Endothelial cell of umbilical vein (primary cell): ENCODE measurements at regions not wholly inside any gene's neighbourhood (a gene's known extent, or its start where the extent isn't known, plus 50 kb on each side); places are given as distances from the start of the nearest gene placed in this dataset.

Source experiments
- BruUV-seq: library from RNA; stranded (reverse); fragments of 400-500 nt; replicated peaks from 2 replicates; lab custom pipeline; 2021; lab: Mats Ljungman, UMichigan
- CTCF ChIA-PET: fragments of 300-600, 350-600 bp; sonication (Branson Sonifier 250); formaldehyde crosslinking; loops from one replicate; lab custom pipeline; 2021; ENCODE audit warnings: antibody characterized with exemption, inconsistent platforms; lab: Charles Lee
- POLR2A ChIA-PET: fragments of 300-600, 350-600 bp; sonication (Branson Sonifier 250); formaldehyde crosslinking; loops from one replicate; lab custom pipeline; 2021; ENCODE audit warnings: antibody characterized with exemption, inconsistent platforms; lab: Charles Lee
- DNase-seq: peaks from one replicate; pipeline ENCODE4 v3.0.0-alpha.2; 2011; ENCODE audit warnings: low read depth, low spot score
- FAIRE-seq: peaks from 2 replicates; lab custom pipeline; 2011; peaks lifted over from hg19 to GRCh38; lab: Jason Lieb, UNC
- H2AFZ ChIP-seq: 2 replicates; pipeline ENCODE4 v1.6.0; 2012; ENCODE audit warnings: low read depth, low read length, control low read depth, inconsistent platforms
- H3K27ac ChIP-seq: 2 replicates; pipeline ENCODE4 v1.5.1; 2011; ENCODE audit warnings: low read depth, mild to moderate bottlenecking, control low read depth, low read length, moderate library complexity; ENCODE audit not compliant: insufficient read depth
- H3K27me3 ChIP-seq, 2 experiments: 2 replicates each; pipeline versions ENCODE4 v1.6.0 to v1.6.1; 2011; ENCODE audit warnings: low read length in 2 of 2, mixed read lengths in 1 of 2; ENCODE audit not compliant: control insufficient read depth in 2 of 2, insufficient read depth in 2 of 2
- H3K36me3 ChIP-seq, 2 experiments: 2 replicates in 1 of 2; 3 replicates in 1 of 2; pipeline ENCODE4 v1.5.1; 2011; ENCODE audit warnings: low read length in 2 of 2, mild to moderate bottlenecking in 1 of 2, moderate library complexity in 1 of 2; ENCODE audit not compliant: control insufficient read depth in 2 of 2, insufficient read depth in 2 of 2; ENCODE audit errors: extremely low read depth in 1 of 2
- H3K4me1 ChIP-seq: 3 replicates; pipeline ENCODE4 v1.5.1; 2011; ENCODE audit warnings: mild to moderate bottlenecking, low read length; ENCODE audit not compliant: control insufficient read depth, insufficient read depth; ENCODE audit errors: extremely low read depth
- H3K4me2 ChIP-seq: 2 replicates; pipeline ENCODE4 v1.6.1; 2011; ENCODE audit warnings: low read length, control low read depth, mixed read lengths; ENCODE audit not compliant: insufficient read depth
- H3K4me3 ChIP-seq, 3 experiments: fragments of 200-600 bp in 1 of 3; sonication (generic), shearing (Covaris generic) in 1 of 3; replicated peaks in 1 of 3; 2 replicates each; pipeline ENCODE4 v1.5.1; 2011 to 2016; ENCODE audit warnings: control low read depth in 3 of 3, low read length in 3 of 3, mild to moderate bottlenecking in 2 of 3, inconsistent platforms in 1 of 3, low read depth in 1 of 3, moderate library complexity in 1 of 3; ENCODE audit not compliant: insufficient read depth in 1 of 3
- H3K79me2 ChIP-seq: 2 replicates; pipeline ENCODE4 v1.6.0; 2012; ENCODE audit warnings: low read length, inconsistent platforms; ENCODE audit not compliant: control insufficient read depth, insufficient read depth
- H3K9ac ChIP-seq: replicated peaks from 2 replicates; pipeline ENCODE3; 2011; ENCODE audit warnings: low read length, control low read depth; ENCODE audit not compliant: insufficient read depth; ENCODE audit errors: extremely low read depth
- H3K9me1 ChIP-seq: replicated peaks from 3 replicates; pipeline ENCODE4 v1.6.0; 2011; ENCODE audit warnings: mild to moderate bottlenecking, low read length; ENCODE audit not compliant: control insufficient read depth, insufficient read depth; ENCODE audit errors: extremely low read depth
- H3K9me3 ChIP-seq: replicated peaks from 2 replicates; pipeline ENCODE4 v1.5.1; 2012; ENCODE audit warnings: low read length, inconsistent platforms; ENCODE audit not compliant: control insufficient read depth, insufficient read depth
- H4K20me1 ChIP-seq: replicated peaks from 2 replicates; pipeline ENCODE3; 2011; ENCODE audit warnings: mild to moderate bottlenecking, low read length; ENCODE audit not compliant: control insufficient read depth, insufficient read depth; ENCODE audit errors: extremely low read depth
- FOS ChIP-seq: IDR thresholded peaks from 2 replicates; pipeline ENCODE4 v1.6.1; 2011; ENCODE audit warnings: mild to moderate bottlenecking, low read length, moderate library complexity, borderline replicate concordance; ENCODE audit not compliant: insufficient read depth
- MYC ChIP-seq: IDR thresholded peaks from one replicate; pipeline ENCODE4 v1.6.1; 2011; ENCODE audit warnings: mild to moderate bottlenecking, low read depth, low read length
- POLR2A ChIP-seq: IDR thresholded peaks from 2 replicates; pipeline ENCODE4 v1.6.1; 2012; ENCODE audit warnings: low read depth, mild to moderate bottlenecking, control low read depth, low read length
- POLR2AphosphoS5 ChIP-seq: IDR thresholded peaks from 2 replicates; pipeline ENCODE4 v1.6.1; 2012; ENCODE audit warnings: low read depth, mild to moderate bottlenecking, control low read depth, low read length, moderate library complexity; ENCODE audit not compliant: insufficient read depth
- dilution Hi-C: fragments of 300-500 bp; cut with MboI; formaldehyde crosslinking; loops from one replicate; pipeline ENCODE4 v1.15.0; 2019; ENCODE audit warnings: low sequenced_read_pairs; ENCODE audit not compliant: extremely low pct_ligation_motif_present
- intact Hi-C: fragments of 100-400 bp; cut with micrococcal nuclease; formaldehyde crosslinking; loops from one replicate; pipeline ENCODE4 v1.10.0; 2022
- TF ChIP-seq, protein P1 (sequence below): IDR thresholded peaks from 2 replicates; pipeline ENCODE4 v1.6.1; 2011; ENCODE audit not compliant: insufficient read depth, insufficient read length
- TF ChIP-seq, protein P2 (sequence below), 2 donors: IDR thresholded peaks; 1 replicate in 1 of 2; 2 replicates in 1 of 2; pipeline ENCODE4 v1.5.1; 2011; ENCODE audit warnings: low read length in 2 of 2, mild to moderate bottlenecking in 2 of 2, moderate library complexity in 2 of 2, control low read depth in 1 of 2, inconsistent platforms in 1 of 2, low read depth in 1 of 2; ENCODE audit not compliant: insufficient read depth in 1 of 2; ENCODE audit errors: extremely low read depth in 1 of 2

DNA sequence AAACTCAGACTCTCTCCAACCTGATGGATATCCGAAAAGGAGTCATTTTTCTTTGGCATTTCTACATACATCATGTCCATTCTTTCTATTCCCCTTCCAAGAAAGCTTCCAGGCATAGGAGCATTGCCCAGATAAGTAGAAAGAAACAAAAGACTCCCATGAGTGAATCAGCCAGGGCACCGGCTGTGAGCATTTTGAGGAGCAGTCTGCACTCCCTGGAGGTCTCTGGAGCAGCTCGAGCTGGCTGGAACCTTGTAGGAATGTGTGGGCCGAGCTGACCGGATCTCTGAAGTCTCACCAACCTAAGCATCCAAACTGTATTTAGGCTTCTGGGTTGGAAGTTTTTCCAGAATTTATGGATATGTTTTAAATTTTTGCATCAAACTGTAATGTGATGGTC lies 161.4 kb upstream of the TRPC7 start:
- Histone ChIP-seq H3K36me3 (no peaks in the 10 kb centered on the region), H4K20me1 (no peaks in the 10 kb centered on the region), H3K79me2 (no peaks in the 10 kb centered on the region), H3K4me1 (peaks cover 10% of the 10 kb centered on the region), H3K9me1 (no peaks in the 10 kb centered on the region), H3K4me3 (no peak overlapping the region), H3K4me2 (no peak overlapping the region), H3K27ac (no peak overlapping the region), H3K9me3 (no peaks in the 10 kb centered on the region), H3K9ac (no peak overlapping the region), H2AFZ (no peak overlapping the region), H3K27me3 (no peaks in the 10 kb centered on the region)
- dilution Hi-C loops: no loop called here
- intact Hi-C loops: no loop called here
- ChIA-PET POLR2A (no interaction called here), CTCF (no interaction called here)
- DNase-seq (no peak), FAIRE-seq (no peak)
- BruUV-seq: no TSS peak
- no peak for TF ChIP-seq POLR2A
- TF ChIP-seq, protein P1, sequence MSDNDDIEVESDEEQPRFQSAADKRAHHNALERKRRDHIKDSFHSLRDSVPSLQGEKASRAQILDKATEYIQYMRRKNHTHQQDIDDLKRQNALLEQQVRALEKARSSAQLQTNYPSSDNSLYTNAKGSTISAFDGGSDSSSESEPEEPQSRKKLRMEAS: no peak
- no peak for TF ChIP-seq FOS
- no peak for TF ChIP-seq MYC
- TF ChIP-seq POLR2AphosphoS5: no peak
- TF ChIP-seq, protein P2, sequence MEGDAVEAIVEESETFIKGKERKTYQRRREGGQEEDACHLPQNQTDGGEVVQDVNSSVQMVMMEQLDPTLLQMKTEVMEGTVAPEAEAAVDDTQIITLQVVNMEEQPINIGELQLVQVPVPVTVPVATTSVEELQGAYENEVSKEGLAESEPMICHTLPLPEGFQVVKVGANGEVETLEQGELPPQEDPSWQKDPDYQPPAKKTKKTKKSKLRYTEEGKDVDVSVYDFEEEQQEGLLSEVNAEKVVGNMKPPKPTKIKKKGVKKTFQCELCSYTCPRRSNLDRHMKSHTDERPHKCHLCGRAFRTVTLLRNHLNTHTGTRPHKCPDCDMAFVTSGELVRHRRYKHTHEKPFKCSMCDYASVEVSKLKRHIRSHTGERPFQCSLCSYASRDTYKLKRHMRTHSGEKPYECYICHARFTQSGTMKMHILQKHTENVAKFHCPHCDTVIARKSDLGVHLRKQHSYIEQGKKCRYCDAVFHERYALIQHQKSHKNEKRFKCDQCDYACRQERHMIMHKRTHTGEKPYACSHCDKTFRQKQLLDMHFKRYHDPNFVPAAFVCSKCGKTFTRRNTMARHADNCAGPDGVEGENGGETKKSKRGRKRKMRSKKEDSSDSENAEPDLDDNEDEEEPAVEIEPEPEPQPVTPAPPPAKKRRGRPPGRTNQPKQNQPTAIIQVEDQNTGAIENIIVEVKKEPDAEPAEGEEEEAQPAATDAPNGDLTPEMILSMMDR (IDR thresholded peaks at IDR 0.05; ENCODE audit: extremely low read depth in 1 of 2, insufficient read depth in 1 of 2, low read depth in 1 of 2, low read length in 2 of 2): no peak

DNA sequence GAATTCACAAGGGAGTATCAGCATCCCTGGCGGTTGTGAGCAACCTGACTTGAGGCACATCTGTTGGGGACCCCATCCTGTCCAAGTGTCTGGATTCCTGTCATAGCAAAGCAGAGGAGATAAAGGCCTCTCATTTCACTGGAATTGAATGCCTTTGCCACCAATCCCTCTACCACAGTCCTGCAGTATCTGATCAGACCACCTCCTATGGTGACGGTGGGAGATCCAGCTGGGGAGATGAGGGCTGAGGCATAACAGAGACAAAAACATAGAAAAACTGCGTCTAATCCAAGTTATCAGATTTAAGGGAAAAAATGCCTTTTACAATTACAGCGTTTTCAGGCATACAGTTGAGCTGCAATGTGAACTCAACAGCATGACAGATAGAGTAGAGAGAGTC lies 160.7 kb upstream of the TRPC7 start:
- intact Hi-C loops: no loop called here
- DNase-seq (no peak), FAIRE-seq (no peak)
- dilution Hi-C loops: no loop called here
- Histone ChIP-seq H3K36me3 (no peaks in the 10 kb centered on the region), H3K4me1 (peaks cover 10% of the 10 kb centered on the region), H3K79me2 (no peaks in the 10 kb centered on the region), H4K20me1 (no peaks in the 10 kb centered on the region), H3K9me3 (no peaks in the 10 kb centered on the region), H2AFZ (no peak overlapping the region), H3K4me3 (no peak overlapping the region), H3K4me2 (no peak overlapping the region), H3K9ac (no peak overlapping the region), H3K27ac (no peak overlapping the region), H3K27me3 (peaks cover 0 to 2% of the 10 kb centered on the region in 2 experiments), H3K9me1 (no peaks in the 10 kb centered on the region)
- POLR2A ChIA-PET: no interaction called here
- TF ChIP-seq MYC: no peak
- no peak for TF ChIP-seq POLR2A
- TF ChIP-seq, protein P1: no peak
- CTCF ChIA-PET: no interaction called here
- no TSS peak for BruUV-seq
